Neuronal stem cell (in vitro differentiated cells): ENCODE measurements at regions not wholly inside any gene's neighbourhood (a gene's known extent, or its start where the extent isn't known, plus 50 kb on each side); places are given as distances from the start of the nearest gene placed in this dataset.
"Not testable (repeated sequence)": the region's sequence is repeated elsewhere in the genome, so short reads cannot be mapped to it uniquely, and the experiment has no call there.

Experiments
- DNase-seq: peaks from one replicate; pipeline ENCODE4 v3.0.0-alpha.2; 2013; ENCODE audit warnings: low spot score
- H2AFZ ChIP-seq: one replicate; pipeline ENCODE4 v1.6.1; 2013; ENCODE audit warnings: mild to moderate bottlenecking, low read length, inconsistent platforms
- H2AK5ac ChIP-seq: 2 replicates; pipeline ENCODE4 v1.6.1; 2013; ENCODE audit warnings: low read depth, mild to moderate bottlenecking, inconsistent platforms, low read length, moderate library complexity, mixed read lengths
- H2BK120ac ChIP-seq: 2 replicates; pipeline ENCODE4 v1.6.1; 2013; ENCODE audit warnings: low read depth, mild to moderate bottlenecking, inconsistent platforms, low read length, moderate library complexity, mixed read lengths
- H2BK12ac ChIP-seq: one replicate; pipeline ENCODE4 v1.6.1; 2013; ENCODE audit warnings: low read length, inconsistent platforms
- H2BK15ac ChIP-seq: 2 replicates; pipeline ENCODE4 v1.6.1; 2013; ENCODE audit warnings: mild to moderate bottlenecking, low read length, inconsistent platforms, mixed read lengths
- H2BK5ac ChIP-seq: one replicate; pipeline ENCODE4 v1.6.1; 2013; ENCODE audit warnings: inconsistent platforms, mild to moderate bottlenecking, low read length, moderate library complexity
- H3K14ac ChIP-seq: one replicate; pipeline ENCODE4 v1.6.1; 2013; ENCODE audit warnings: low read length, inconsistent platforms
- H3K18ac ChIP-seq: 2 replicates; pipeline ENCODE4 v1.6.1; 2013; ENCODE audit warnings: low read length, inconsistent platforms
- H3K23ac ChIP-seq: 2 replicates; pipeline ENCODE4 v1.6.1; 2013; ENCODE audit warnings: low read depth, mild to moderate bottlenecking, mixed read lengths, low read length, inconsistent platforms; ENCODE audit not compliant: poor library complexity
- H3K27ac ChIP-seq: replicated peaks from 3 replicates; pipeline ENCODE4 v1.5.1; 2013; ENCODE audit warnings: low read length, inconsistent platforms
- H3K27me3 ChIP-seq, 3 experiments: 2 replicates each; pipeline ENCODE4 v1.6.1; 2013; ENCODE audit warnings: low read length in 3 of 3, mild to moderate bottlenecking in 2 of 3, inconsistent platforms in 1 of 3, low read depth in 1 of 3, mixed read lengths in 1 of 3, moderate library complexity in 1 of 3; ENCODE audit not compliant: control insufficient read depth in 3 of 3, insufficient read depth in 3 of 3
- H3K36me3 ChIP-seq, 2 donors: replicated peaks in 1 of 2; 2 replicates each; pipeline ENCODE4 v1.6.1; 2013; ENCODE audit warnings: low read length in 2 of 2; ENCODE audit not compliant: control insufficient read depth in 2 of 2, insufficient read depth in 2 of 2
- H3K4ac ChIP-seq: 2 replicates; pipeline ENCODE4 v1.6.1; 2013; ENCODE audit warnings: inconsistent platforms, mild to moderate bottlenecking, low read length, moderate library complexity
- H3K4me1 ChIP-seq, 2 donors: 1 replicate in 1 of 2; 2 replicates in 1 of 2; pipeline ENCODE4 v1.6.1; 2013; ENCODE audit warnings: low read length in 2 of 2, low read depth in 1 of 2; ENCODE audit not compliant: control insufficient read depth in 2 of 2, insufficient read depth in 1 of 2
- H3K4me2 ChIP-seq: one replicate; pipeline ENCODE4 v1.6.1; 2013; ENCODE audit warnings: mild to moderate bottlenecking, low read length, inconsistent platforms; ENCODE audit not compliant: insufficient read depth, poor library complexity, severe bottlenecking
- H3K4me3 ChIP-seq, 2 donors: 2 replicates each; pipeline ENCODE4 v1.5.1; 2013; ENCODE audit warnings: low read length in 2 of 2, mild to moderate bottlenecking in 2 of 2, inconsistent platforms in 1 of 2, moderate library complexity in 1 of 2
- H3K79me1 ChIP-seq: one replicate; pipeline ENCODE4 v1.6.1; 2013; ENCODE audit warnings: low read depth, mild to moderate bottlenecking, inconsistent platforms, low read length, moderate library complexity
- H3K9ac ChIP-seq: one replicate; pipeline ENCODE4 v1.6.1; 2013; ENCODE audit warnings: mild to moderate bottlenecking, low read depth, low read length, inconsistent platforms; ENCODE audit not compliant: poor library complexity
- H3K9me3 ChIP-seq, 2 donors: replicated peaks in 1 of 2; 2 replicates each; pipeline versions ENCODE3 to v1.6.1; 2013; ENCODE audit warnings: low read length in 2 of 2, mild to moderate bottlenecking in 2 of 2, inconsistent platforms in 1 of 2, low read depth in 1 of 2, mixed read lengths in 1 of 2, moderate library complexity in 1 of 2; ENCODE audit not compliant: control insufficient read depth in 2 of 2, insufficient read depth in 1 of 2
- H4K8ac ChIP-seq: one replicate; pipeline ENCODE4 v1.6.1; 2013; ENCODE audit warnings: low read depth, mild to moderate bottlenecking, inconsistent platforms, low read length, moderate library complexity
- H4K91ac ChIP-seq: one replicate; pipeline ENCODE4 v1.6.1; 2013; ENCODE audit warnings: low read length, low read depth, mild to moderate bottlenecking, inconsistent platforms; ENCODE audit not compliant: poor library complexity
- WGBS, 2 donors: extraction: QIAGEN DNeasy Blood & Tissue Kit; methylation state at CpG; one replicate each; pipeline ENCODE4 v1.1.7; 2013; ENCODE audit warnings: missing lambda C conversion rate in 2 of 2, mixed read lengths in 1 of 2; ENCODE audit not compliant: insufficient read length in 2 of 2, insufficient replicate concordance in 1 of 2; ENCODE audit errors: extremely low coverage in 2 of 2; 5-methylcytosine and 5-hydroxymethylcytosine counted together

DNA sequence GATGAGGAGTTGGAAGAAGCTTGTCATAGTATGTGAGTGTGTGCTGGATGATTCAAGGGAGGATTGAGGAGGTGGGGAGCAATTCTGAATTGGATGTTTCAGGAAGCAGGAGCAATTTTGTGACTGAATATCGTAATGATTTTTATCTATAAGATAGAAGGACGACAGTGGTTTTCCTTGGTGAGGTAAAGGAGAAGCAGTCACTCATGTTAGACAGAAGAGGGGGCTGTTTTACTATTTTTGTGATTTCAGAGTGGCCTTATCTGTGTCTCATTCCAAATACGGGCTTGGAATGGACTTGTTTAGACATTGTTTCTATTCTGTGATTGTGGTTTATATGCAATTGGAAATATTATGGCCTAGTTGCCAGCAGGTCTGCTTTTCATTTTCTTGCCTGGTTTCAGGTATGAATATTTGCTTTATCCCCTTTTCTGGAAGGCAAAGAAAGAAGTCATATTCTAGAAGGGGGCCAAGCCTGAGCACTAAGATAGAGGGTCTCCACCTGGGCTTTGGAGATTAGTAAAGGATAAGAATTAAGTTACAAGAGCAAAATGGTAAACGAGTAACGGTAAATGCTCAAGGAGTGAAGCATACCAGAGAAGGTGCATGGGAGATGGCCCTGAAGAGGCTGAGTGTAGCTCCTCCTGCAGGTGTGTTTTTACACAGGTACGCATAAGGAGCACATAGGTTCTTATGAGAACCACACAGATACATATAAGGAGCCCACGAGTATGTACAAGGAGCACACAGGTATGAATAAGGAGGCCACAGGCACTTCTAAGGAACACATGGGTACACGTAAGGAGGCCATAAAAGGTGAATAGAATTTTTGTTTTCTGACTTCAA, 124.6 kb upstream of the KCNAB1 start:
- no peak overlapping the region for H2BK120ac ChIP-seq
- H2BK15ac ChIP-seq = no peak overlapping the region
- H3K36me3 ChIP-seq = no peaks in the 10 kb centered on the region
- no peak overlapping the region for H4K8ac ChIP-seq
- H2AK5ac ChIP-seq = no peak overlapping the region
- no CpG with 5 or more reads among the region's 8 CpGs for WGBS, 2 donors
- no peak overlapping the region for H3K4me2 ChIP-seq
- no peaks in the 10 kb centered on the region for H3K79me1 ChIP-seq
- no peak overlapping the region for H3K23ac ChIP-seq
- H3K4me1 ChIP-seq = peaks cover 0 to under 1% of the 10 kb centered on the region in 2 donors
- H3K9ac ChIP-seq = no peak overlapping the region
- H2AFZ ChIP-seq = no peak overlapping the region
- no peak overlapping the region for H3K18ac ChIP-seq
- peak; percentile 20 for DNase-seq
- no peak overlapping the region for H2BK12ac ChIP-seq
- H4K91ac ChIP-seq = no peak overlapping the region
- no peak overlapping the region for H3K4me3 ChIP-seq
- H3K4ac ChIP-seq = no peak overlapping the region
- no peaks in the 10 kb centered on the region for H3K27me3 ChIP-seq
- no peak overlapping the region for H3K14ac ChIP-seq
- H3K9me3 ChIP-seq = no peaks in the 10 kb centered on the region
- H3K27ac ChIP-seq = no peak overlapping the region
- H2BK5ac ChIP-seq = no peak overlapping the region

GRCh38 chr3:155996882-155997281, 123.5 kb upstream of the KCNAB1 start:
- Histone ChIP-seq H2AK5ac (no peak overlapping the region), H3K23ac (no peak overlapping the region), H4K8ac (no peak overlapping the region), H4K91ac (no peak overlapping the region), H3K36me3 (no peaks in the 10 kb centered on the region), H2BK5ac (no peak overlapping the region), H3K18ac (no peak overlapping the region), H3K4me1 (no peaks in the 10 kb centered on the region), H3K14ac (no peak overlapping the region), H3K79me1 (no peaks in the 10 kb centered on the region), H2BK15ac (no peak overlapping the region), H3K4ac (no peak overlapping the region), H2BK120ac (no peak overlapping the region), H3K4me3 (no peak overlapping the region), H2BK12ac (no peak overlapping the region), H3K27me3 (no peaks in the 10 kb centered on the region), H3K4me2 (no peak overlapping the region), H3K9me3 (no peaks in the 10 kb centered on the region), H3K27ac (no peak overlapping the region), H2AFZ (no peak overlapping the region), H3K9ac (no peak overlapping the region)
- no peak for DNase-seq
- no CpG with 5 or more reads among the region's 3 CpGs for WGBS, 2 donors

- H2BK5ac ChIP-seq, H2AFZ ChIP-seq, H3K23ac ChIP-seq, DNase-seq, H3K79me1 ChIP-seq, H3K27me3 ChIP-seq, H3K4me1 ChIP-seq, H4K8ac ChIP-seq, H3K4me2 ChIP-seq, H3K4me3 ChIP-seq, H2AK5ac ChIP-seq, H3K9ac ChIP-seq, H4K91ac ChIP-seq, H2BK15ac ChIP-seq, H3K27ac ChIP-seq, H2BK12ac ChIP-seq, H3K14ac ChIP-seq, H3K18ac ChIP-seq, H3K4ac ChIP-seq, H3K9me3 ChIP-seq, H2BK120ac ChIP-seq, H3K36me3 ChIP-seq: not testable (repeated sequence)
- no CpG with 5 or more reads among the region's 3 CpGs for WGBS, 2 donors
Observed at GRCh38 chr3:155998173-155998572, 122.2 kb upstream of the KCNAB1 start.

DNA sequence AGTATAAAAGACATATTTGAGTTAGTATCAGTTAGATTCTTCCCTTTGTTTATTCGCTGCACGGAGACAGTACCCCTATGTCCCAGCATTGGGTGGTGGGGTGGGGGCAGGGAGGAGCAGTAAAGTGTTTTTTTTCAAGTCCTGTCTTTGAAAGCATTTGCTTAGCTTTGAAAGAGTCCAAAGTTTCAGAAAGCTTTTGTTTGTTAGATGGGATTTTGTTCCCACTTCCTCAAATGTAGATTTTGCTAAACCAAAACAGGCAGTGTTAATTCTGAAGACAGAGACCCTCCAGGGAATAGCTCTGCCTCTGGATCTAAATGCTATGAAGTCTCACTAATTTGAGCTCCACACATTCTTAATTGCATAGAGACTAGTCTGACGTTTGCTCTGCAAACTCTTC, 114.6 kb upstream of the KCNAB1 start:
- no peak overlapping the region for H2BK15ac ChIP-seq
- no peak overlapping the region for H3K4ac ChIP-seq
- DNase-seq = no peak
- H3K27me3 ChIP-seq = no peaks in the 10 kb centered on the region
- H2BK12ac ChIP-seq = no peak overlapping the region
- H3K4me2 ChIP-seq = no peak overlapping the region
- no peak overlapping the region for H4K91ac ChIP-seq
- no peaks in the 10 kb centered on the region for H3K4me1 ChIP-seq
- H3K9me3 ChIP-seq = no peaks in the 10 kb centered on the region
- no peak overlapping the region for H3K18ac ChIP-seq
- H3K27ac ChIP-seq = no peak overlapping the region
- no peak overlapping the region for H3K23ac ChIP-seq
- H3K79me1 ChIP-seq = no peaks in the 10 kb centered on the region
- no peak overlapping the region for H3K14ac ChIP-seq
- H2BK5ac ChIP-seq = no peak overlapping the region
- no peaks in the 10 kb centered on the region for H3K36me3 ChIP-seq
- no peak overlapping the region for H2AK5ac ChIP-seq
- no peak overlapping the region for H3K4me3 ChIP-seq
- WGBS, 2 donors = no CpG with 5 or more reads among the region's 3 CpGs
- H3K9ac ChIP-seq = no peak overlapping the region
- H2BK120ac ChIP-seq = no peak overlapping the region
- H4K8ac ChIP-seq = no peak overlapping the region
- peak overlapping the region; percentile 18 for H2AFZ ChIP-seq
